Activated B cell treated with CpG ODN at 0.5 μM for 24 hours (primary cell): ENCODE measurements at regions not wholly inside any gene's neighbourhood (a gene's known extent, or its start where the extent isn't known, plus 50 kb on each side); places are given as distances from the start of the nearest gene placed in this dataset.

Experiments used
- ATAC-seq: fragments of 200-7000 bp; cut with Tn5 transposase; one replicate; pipeline ENCODE4 v1.10.0; 2021; ENCODE audit warnings: low read depth, mild to moderate bottlenecking, moderate library complexity
- CTCF ChIA-PET: fragments of 350-600 bp; sonication (Branson Sonifier 250); formaldehyde crosslinking; loops from one replicate; lab custom pipeline; 2021; ENCODE audit warnings: antibody characterized with exemption; lab: Charles Lee
- POLR2A ChIA-PET: fragments of 350-600 bp; sonication (Branson Sonifier 250); formaldehyde crosslinking; loops from one replicate; lab custom pipeline; 2021; ENCODE audit warnings: antibody characterized with exemption; lab: Charles Lee
- DNase-seq: peaks from one replicate; pipeline ENCODE4 v3.0.0; 2022
- H3K27ac Mint-ChIP-seq: one replicate; pipeline ENCODE4 v1.8.0; 2020; ENCODE audit warnings: mixed read lengths
- H3K27me3 Mint-ChIP-seq: one replicate; pipeline ENCODE4 v1.8.0; 2021; ENCODE audit warnings: mixed read lengths
- H3K36me3 Mint-ChIP-seq: one replicate; pipeline ENCODE4 v1.8.0; 2021; ENCODE audit warnings: low read depth, mixed read lengths
- H3K4me1 Mint-ChIP-seq: one replicate; pipeline ENCODE4 v1.8.0; 2021; ENCODE audit warnings: mixed read lengths
- H3K4me3 Mint-ChIP-seq: one replicate; pipeline ENCODE4 v1.8.0; 2020; ENCODE audit warnings: mild to moderate bottlenecking, mixed read lengths
- H3K9me3 Mint-ChIP-seq: one replicate; pipeline ENCODE4 v1.8.0; 2020; ENCODE audit warnings: mixed read lengths
- intact Hi-C: fragments of 100-400 bp; cut with micrococcal nuclease; formaldehyde crosslinking; loops from one replicate; pipeline ENCODE4 v1.15.1; 2024
- TF ChIP-seq, protein P1 (sequence below): fragments of 200-600 bp; IDR thresholded peaks from one replicate; pipeline ENCODE4 v1.8.0; 2022; ENCODE audit warnings: antibody characterized with exemption, mild to moderate bottlenecking

- no peaks in the 10 kb centered on the region for H3K36me3 Mint-ChIP-seq
- ChIA-PET POLR2A (no interaction called here), CTCF (no interaction called here)
- peaks cover 4% of the 10 kb centered on the region for H3K9me3 Mint-ChIP-seq
- no peak overlapping the region for H3K4me3 Mint-ChIP-seq
- H3K4me1 Mint-ChIP-seq = no peaks in the 10 kb centered on the region
- TF ChIP-seq, protein P1, sequence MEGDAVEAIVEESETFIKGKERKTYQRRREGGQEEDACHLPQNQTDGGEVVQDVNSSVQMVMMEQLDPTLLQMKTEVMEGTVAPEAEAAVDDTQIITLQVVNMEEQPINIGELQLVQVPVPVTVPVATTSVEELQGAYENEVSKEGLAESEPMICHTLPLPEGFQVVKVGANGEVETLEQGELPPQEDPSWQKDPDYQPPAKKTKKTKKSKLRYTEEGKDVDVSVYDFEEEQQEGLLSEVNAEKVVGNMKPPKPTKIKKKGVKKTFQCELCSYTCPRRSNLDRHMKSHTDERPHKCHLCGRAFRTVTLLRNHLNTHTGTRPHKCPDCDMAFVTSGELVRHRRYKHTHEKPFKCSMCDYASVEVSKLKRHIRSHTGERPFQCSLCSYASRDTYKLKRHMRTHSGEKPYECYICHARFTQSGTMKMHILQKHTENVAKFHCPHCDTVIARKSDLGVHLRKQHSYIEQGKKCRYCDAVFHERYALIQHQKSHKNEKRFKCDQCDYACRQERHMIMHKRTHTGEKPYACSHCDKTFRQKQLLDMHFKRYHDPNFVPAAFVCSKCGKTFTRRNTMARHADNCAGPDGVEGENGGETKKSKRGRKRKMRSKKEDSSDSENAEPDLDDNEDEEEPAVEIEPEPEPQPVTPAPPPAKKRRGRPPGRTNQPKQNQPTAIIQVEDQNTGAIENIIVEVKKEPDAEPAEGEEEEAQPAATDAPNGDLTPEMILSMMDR = no peak
- no peak for ATAC-seq
- no peaks in the 10 kb centered on the region for H3K27me3 Mint-ChIP-seq
- no peak for DNase-seq
- intact Hi-C loops = no loop called here
- H3K27ac Mint-ChIP-seq = no peak overlapping the region
Measured at GRCh38 chr16:6063526-6063925, 965.9 kb upstream of the EEF2KMT start.

GRCh38 chr16:6059671-6060070 lies 962.1 kb upstream of the EEF2KMT start:
- Mint-ChIP-seq H3K4me1 (no peaks in the 10 kb centered on the region), H3K27ac (no peak overlapping the region), H3K4me3 (no peak overlapping the region), H3K36me3 (no peaks in the 10 kb centered on the region), H3K9me3 (peaks cover 8% of the 10 kb centered on the region), H3K27me3 (no peaks in the 10 kb centered on the region)
- TF ChIP-seq, protein P1 = no peak
- POLR2A ChIA-PET = no interaction called here
- ATAC-seq (no peak), DNase-seq (no peak)
- intact Hi-C loops = no loop called here
- CTCF ChIA-PET = no interaction called here

- TF ChIP-seq, protein P1 = no peak
- Mint-ChIP-seq H3K27me3 (no peaks in the 10 kb centered on the region), H3K36me3 (no peaks in the 10 kb centered on the region), H3K4me3 (no peak overlapping the region), H3K9me3 (peaks cover 8% of the 10 kb centered on the region), H3K4me1 (no peaks in the 10 kb centered on the region), H3K27ac (no peak overlapping the region)
- ChIA-PET POLR2A (no interaction called here), CTCF (no interaction called here)
- ATAC-seq (no peak), DNase-seq (no peak)
- intact Hi-C loops = no loop called here
Measured at GRCh38 chr16:6057821-6058220, 960.2 kb upstream of the EEF2KMT start.

GRCh38 chr16:6048017-6048416 lies 950.4 kb upstream of the EEF2KMT start:
- ChIA-PET POLR2A (no interaction called here), CTCF (no interaction called here)
- ATAC-seq (no peak), DNase-seq (no peak)
- Mint-ChIP-seq H3K4me1 (no peaks in the 10 kb centered on the region), H3K4me3 (no peak overlapping the region), H3K27ac (no peak overlapping the region), H3K36me3 (no peaks in the 10 kb centered on the region), H3K9me3 (peaks cover 3% of the 10 kb centered on the region), H3K27me3 (no peaks in the 10 kb centered on the region)
- TF ChIP-seq, protein P1 = no peak
- intact Hi-C loops = no loop called here

DNA sequence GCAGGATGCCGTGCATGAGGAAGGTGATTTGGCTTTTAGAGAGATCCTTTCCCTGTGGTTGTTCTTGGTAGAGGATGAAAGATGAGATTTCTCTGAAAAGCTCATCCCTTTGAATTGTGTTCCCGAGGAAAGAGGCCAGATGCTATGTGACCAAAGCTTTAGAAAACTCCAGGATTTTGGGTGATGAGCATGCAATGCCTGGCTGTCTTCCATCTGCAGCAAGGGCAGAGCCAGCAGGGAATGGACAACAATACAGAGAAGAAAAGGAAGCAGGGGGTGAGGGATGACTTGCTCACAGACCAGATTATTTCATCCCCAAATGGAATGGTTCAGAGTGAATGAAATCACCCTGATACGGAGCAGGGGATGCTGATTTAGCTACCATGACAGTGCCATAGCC lies 949.7 kb upstream of the EEF2KMT start:
- Mint-ChIP-seq H3K9me3 (peaks cover 3% of the 10 kb centered on the region), H3K27me3 (no peaks in the 10 kb centered on the region), H3K4me1 (no peaks in the 10 kb centered on the region), H3K27ac (no peak overlapping the region), H3K4me3 (no peak overlapping the region), H3K36me3 (no peaks in the 10 kb centered on the region)
- TF ChIP-seq, protein P1 = no peak
- intact Hi-C loops = no loop called here
- no peak for DNase-seq
- ChIA-PET POLR2A (no interaction called here), CTCF (no interaction called here)
- ATAC-seq = no peak
